ENCODE measurements at regions not wholly inside any gene's neighbourhood (a gene's known extent, or its start where the extent isn't known, plus 50 kb on each side); places are given as distances from the start of the nearest gene placed in this dataset.

DNA sequence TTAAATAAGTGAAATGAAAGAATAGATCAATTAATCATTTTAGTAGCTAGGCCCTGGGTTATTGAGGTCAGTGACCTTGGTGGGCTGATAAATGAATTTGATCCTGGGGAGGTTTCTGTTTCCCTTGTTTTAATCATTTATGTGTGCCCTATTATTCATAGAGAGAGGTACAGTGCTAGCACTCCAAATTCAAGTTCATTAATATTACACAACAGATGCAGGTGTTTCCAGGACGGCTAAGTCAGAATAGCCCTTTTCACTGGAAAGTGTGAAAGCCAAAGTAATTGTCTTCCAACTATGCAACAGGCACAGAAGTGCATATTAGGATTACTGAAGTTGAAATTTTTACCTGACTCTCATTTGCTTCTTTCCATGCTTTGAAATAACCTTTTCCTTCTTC, 61.7 kb upstream of the SGK1 start:
- no peak for DNase-seq

DNA sequence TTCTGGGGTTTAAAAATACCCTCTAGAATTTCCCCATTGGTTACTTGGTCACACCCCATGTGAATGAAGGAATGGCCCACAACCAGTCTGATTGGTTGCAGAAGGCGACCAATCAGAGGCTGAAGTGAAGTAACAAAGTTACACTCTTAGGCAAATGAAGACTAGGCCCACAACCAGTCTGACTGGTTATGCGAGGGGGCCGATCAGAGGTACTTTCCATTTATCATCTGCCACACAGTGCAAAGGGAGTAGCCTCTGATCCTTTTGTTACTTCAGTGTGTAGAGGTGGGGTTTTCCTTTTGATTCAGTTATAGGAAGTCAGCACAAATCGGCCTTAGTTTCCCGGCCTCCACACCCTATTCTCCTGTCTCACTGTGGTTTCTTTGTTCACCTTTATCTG, 61.2 kb upstream of the SGK1 start:
- DNase-seq, result no peak

DNA sequence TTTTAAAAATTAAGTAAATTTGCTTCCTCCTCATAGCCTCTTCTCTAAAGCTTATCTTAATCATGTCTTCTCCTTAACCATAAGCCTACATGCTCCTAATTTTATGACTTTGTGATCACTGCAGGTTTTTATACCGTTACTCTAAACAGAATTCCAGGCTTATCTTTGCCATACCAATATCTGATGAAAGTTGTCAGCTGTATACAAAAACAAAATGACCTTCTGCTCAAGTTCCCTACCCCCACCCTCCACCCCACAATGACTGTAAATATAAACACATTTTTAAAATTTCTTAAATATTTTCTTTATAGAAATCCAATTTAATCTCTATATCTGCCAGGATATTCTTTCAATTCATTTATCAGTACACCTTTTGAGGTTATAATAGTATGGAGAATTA, 60.5 kb upstream of the SGK1 start:
- no peak for DNase-seq

- DNase-seq, result no peak
These were observed 58.9 kb upstream of the SGK1 start for GRCh38 chr6:134376785-134377184.

- DNase-seq, result no peak
These were observed 57.3 kb upstream of the SGK1 start for GRCh38 chr6:134375220-134375580.

DNA sequence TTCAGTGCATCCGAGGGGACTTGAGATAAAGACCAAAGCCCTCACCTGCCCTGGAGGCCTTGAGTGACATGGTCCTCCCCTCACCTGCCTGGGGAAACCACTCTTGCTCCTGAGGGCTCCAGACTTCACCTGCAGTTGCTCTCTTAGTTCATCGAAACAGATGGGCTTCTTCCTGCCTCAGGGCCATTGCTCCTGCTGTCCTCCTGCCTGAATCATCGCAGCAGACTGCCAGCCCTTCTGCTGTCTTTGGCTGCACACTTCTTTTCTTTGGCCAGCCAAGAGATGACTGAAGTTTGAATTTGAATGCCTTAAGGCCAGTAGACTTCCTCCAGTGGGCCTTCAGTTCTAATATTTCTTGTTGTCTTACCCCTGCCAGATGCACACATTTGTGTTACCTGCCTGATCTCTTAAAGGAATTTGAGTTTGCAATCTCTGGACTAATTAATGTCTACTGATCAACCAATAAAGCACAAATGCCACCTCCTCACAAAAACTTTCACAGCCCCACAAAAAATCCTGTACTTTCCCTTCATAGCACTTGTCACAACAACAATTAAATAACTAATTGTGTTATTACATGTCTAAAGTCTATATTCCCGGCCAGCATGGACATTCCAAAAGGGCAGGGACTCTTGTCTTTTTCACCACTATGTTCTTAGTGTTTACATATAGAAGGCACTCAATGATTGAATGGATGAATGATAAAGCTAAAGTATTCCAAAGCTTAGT, 56.7 kb upstream of the SGK1 start:
- no peak for DNase-seq

- DNase-seq, result no peak
These were observed 56.1 kb upstream of the SGK1 start for GRCh38 chr6:134373993-134374392.

DNA sequence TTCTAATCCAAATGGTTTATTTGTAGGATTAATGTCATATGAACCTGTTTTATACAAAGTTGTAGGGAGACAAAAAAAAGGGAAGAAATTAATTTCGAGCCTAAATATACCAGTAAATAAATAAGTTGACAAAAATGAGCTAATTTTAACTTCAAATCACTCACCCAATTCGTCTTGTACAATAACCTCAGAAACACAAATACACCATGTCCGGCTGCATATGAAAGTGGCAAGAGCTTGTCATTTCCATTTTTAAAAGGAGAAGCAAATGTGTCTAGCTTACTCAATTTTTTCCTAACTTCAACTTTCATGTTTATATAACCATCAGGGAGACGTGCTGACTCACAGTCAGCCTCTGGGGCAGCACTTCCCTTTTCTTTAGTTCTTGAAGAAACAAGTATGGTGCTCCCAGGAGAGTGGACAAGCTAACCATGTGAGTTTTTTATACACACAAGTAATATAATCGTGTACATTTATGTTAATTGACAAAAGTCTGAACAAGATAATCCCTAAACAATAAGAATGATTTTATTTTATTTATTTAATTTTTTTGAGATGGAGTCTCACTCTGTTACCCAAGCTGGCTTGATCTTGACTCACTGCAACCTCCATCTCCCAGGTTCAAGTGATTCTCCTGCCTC, 55.5 kb upstream of the SGK1 start:
- DNase-seq, result no peak

GRCh38 chr6:134372603-134373281, 54.8 kb upstream of the SGK1 start:
- no peak for DNase-seq

GRCh38 chr6:134368670-134369069, 50.8 kb upstream of the SGK1 start:
- DNase-seq, result no peak
